DND-41 (cell line): ENCODE measurements at regions not wholly inside any gene's neighbourhood (a gene's known extent, or its start where the extent isn't known, plus 50 kb on each side); places are given as distances from the start of the nearest gene placed in this dataset.

Experiments used
- ATAC-seq: fragments of 200-7000 bp; cut with Tn5 transposase; 3 replicates; pipeline ENCODE4 v1.9.1; 2021; ENCODE audit warnings: low read depth; ENCODE audit not compliant: insufficient read depth
- DNase-seq: peaks from one replicate; pipeline ENCODE4 v3.0.0-alpha.2; 2020
- H2AFZ ChIP-seq: 2 replicates; pipeline ENCODE4 v1.6.0; 2012; ENCODE audit warnings: low read depth, low read length
- H3K27ac ChIP-seq: 2 replicates; pipeline ENCODE4 v1.5.1; 2012; ENCODE audit warnings: low read length, inconsistent platforms
- H3K27me3 ChIP-seq: fragments of 200-600 bp; sonication (generic); 2 replicates; pipeline ENCODE4 v1.6.0; 2012; ENCODE audit warnings: low read length, mild to moderate bottlenecking, inconsistent platforms; ENCODE audit not compliant: insufficient read depth, poor library complexity
- H3K36me3 ChIP-seq: 2 replicates; pipeline ENCODE4 v1.5.1; 2012; ENCODE audit warnings: low read length, inconsistent platforms; ENCODE audit not compliant: insufficient read depth
- H3K4me1 ChIP-seq: 2 replicates; pipeline ENCODE4 v1.5.1; 2012; ENCODE audit warnings: mild to moderate bottlenecking, low read length; ENCODE audit not compliant: insufficient read depth
- H3K4me2 ChIP-seq: 2 replicates; pipeline ENCODE4 v1.6.0; 2012; ENCODE audit warnings: mild to moderate bottlenecking, moderate library complexity, low read length, inconsistent platforms; ENCODE audit not compliant: insufficient read depth
- H3K4me3 ChIP-seq, 2 experiments: fragments of 200-600 bp in 1 of 2; shearing (Covaris generic) in 1 of 2; 2 replicates each; pipeline ENCODE4 v1.5.1; 2012 to 2016; ENCODE audit warnings: inconsistent platforms in 2 of 2, low read length in 2 of 2, mild to moderate bottlenecking in 2 of 2, low read depth in 1 of 2, moderate library complexity in 1 of 2
- H3K79me2 ChIP-seq: 2 replicates; pipeline ENCODE4 v1.6.0; 2012; ENCODE audit warnings: low read length, inconsistent platforms; ENCODE audit not compliant: insufficient read depth
- H3K9ac ChIP-seq: 2 replicates; pipeline ENCODE4 v1.6.0; 2012; ENCODE audit warnings: low read depth, mild to moderate bottlenecking, inconsistent platforms, low read length, moderate library complexity
- H3K9me3 ChIP-seq: 2 replicates; pipeline ENCODE4 v1.5.1; 2012; ENCODE audit warnings: low read length, moderate library complexity, mild to moderate bottlenecking, inconsistent platforms; ENCODE audit not compliant: insufficient read depth, severe bottlenecking
- H4K20me1 ChIP-seq: 2 replicates; pipeline ENCODE4 v1.6.0; 2012; ENCODE audit warnings: low read length; ENCODE audit not compliant: insufficient read depth
- EZH2 ChIP-seq: IDR thresholded peaks from 3 replicates; pipeline ENCODE4 v1.6.1; 2012; ENCODE audit warnings: borderline replicate concordance, low read depth, mild to moderate bottlenecking, moderate library complexity, low read length, inconsistent platforms; ENCODE audit not compliant: severe bottlenecking
- TF ChIP-seq, protein P1 (sequence below): IDR thresholded peaks from 2 replicates; pipeline ENCODE4 v1.5.1; 2012; ENCODE audit warnings: borderline replicate concordance, low read length, moderate library complexity, mild to moderate bottlenecking; ENCODE audit not compliant: poor library complexity, severe bottlenecking; ENCODE audit errors: extremely low read depth

DNA sequence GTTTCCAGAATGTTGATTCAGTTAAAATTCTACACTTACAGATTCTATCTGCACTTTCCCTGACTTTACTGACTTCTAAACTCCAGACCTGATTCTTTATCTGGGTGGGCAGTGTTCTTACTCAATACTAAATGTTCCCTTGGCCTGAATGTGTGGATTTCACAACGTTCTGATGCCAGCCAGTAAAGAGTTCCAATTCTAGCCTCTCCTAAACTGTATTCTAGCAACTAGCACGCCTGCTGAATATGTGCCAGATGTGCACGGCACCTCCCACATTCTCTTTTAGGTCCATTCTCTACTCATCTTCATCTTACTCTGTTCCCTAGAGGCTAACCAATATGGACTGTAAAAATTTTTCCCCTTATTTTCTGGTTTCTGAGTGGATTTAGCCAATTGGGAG lies 479.5 kb upstream of the AGTR1 start:
- H3K9me3 ChIP-seq: no peaks in the 10 kb centered on the region
- no peak for TF ChIP-seq EZH2
- TF ChIP-seq, protein P1, sequence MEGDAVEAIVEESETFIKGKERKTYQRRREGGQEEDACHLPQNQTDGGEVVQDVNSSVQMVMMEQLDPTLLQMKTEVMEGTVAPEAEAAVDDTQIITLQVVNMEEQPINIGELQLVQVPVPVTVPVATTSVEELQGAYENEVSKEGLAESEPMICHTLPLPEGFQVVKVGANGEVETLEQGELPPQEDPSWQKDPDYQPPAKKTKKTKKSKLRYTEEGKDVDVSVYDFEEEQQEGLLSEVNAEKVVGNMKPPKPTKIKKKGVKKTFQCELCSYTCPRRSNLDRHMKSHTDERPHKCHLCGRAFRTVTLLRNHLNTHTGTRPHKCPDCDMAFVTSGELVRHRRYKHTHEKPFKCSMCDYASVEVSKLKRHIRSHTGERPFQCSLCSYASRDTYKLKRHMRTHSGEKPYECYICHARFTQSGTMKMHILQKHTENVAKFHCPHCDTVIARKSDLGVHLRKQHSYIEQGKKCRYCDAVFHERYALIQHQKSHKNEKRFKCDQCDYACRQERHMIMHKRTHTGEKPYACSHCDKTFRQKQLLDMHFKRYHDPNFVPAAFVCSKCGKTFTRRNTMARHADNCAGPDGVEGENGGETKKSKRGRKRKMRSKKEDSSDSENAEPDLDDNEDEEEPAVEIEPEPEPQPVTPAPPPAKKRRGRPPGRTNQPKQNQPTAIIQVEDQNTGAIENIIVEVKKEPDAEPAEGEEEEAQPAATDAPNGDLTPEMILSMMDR: no peak
- DNase-seq: no peak
- H3K27ac ChIP-seq: no peak overlapping the region
- H3K9ac ChIP-seq: no peak overlapping the region
- no peak overlapping the region for H3K4me2 ChIP-seq
- no peaks in the 10 kb centered on the region for H3K79me2 ChIP-seq
- no peaks in the 10 kb centered on the region for H3K27me3 ChIP-seq
- no peak overlapping the region for H3K4me3 ChIP-seq
- ATAC-seq: no peak
- no peak overlapping the region for H2AFZ ChIP-seq
- H3K4me1 ChIP-seq: no peaks in the 10 kb centered on the region
- no peaks in the 10 kb centered on the region for H3K36me3 ChIP-seq
- H4K20me1 ChIP-seq: no peaks in the 10 kb centered on the region

DNA sequence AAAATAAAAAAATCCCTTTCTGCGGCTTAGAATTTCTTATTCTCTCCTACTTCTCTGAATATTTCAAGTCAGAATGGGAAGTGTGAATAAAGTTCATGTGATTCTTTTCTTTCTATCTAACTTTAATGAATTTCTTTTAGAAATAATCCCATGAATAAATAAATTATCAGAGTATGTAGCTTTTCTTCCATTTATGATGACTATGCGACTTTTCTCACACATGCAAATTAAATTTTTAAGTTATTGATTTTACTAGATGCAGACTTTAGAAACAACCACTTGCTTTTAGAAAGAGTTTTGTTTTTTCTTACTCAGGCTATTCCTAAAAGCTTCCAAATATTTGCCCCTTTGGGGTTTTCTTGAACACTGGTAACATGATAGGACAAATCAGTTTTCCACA lies 477.7 kb upstream of the AGTR1 start:
- H3K36me3 ChIP-seq: no peaks in the 10 kb centered on the region
- no peak overlapping the region for H3K4me3 ChIP-seq
- H3K27me3 ChIP-seq: no peaks in the 10 kb centered on the region
- no peaks in the 10 kb centered on the region for H3K4me1 ChIP-seq
- H3K9ac ChIP-seq: no peak overlapping the region
- TF ChIP-seq, protein P1: no peak
- no peak for TF ChIP-seq EZH2
- H3K79me2 ChIP-seq: no peaks in the 10 kb centered on the region
- no peaks in the 10 kb centered on the region for H4K20me1 ChIP-seq
- DNase-seq (no peak), ATAC-seq (no peak)
- no peak overlapping the region for H3K27ac ChIP-seq
- H2AFZ ChIP-seq: no peak overlapping the region
- no peaks in the 10 kb centered on the region for H3K9me3 ChIP-seq
- H3K4me2 ChIP-seq: no peak overlapping the region

DNA sequence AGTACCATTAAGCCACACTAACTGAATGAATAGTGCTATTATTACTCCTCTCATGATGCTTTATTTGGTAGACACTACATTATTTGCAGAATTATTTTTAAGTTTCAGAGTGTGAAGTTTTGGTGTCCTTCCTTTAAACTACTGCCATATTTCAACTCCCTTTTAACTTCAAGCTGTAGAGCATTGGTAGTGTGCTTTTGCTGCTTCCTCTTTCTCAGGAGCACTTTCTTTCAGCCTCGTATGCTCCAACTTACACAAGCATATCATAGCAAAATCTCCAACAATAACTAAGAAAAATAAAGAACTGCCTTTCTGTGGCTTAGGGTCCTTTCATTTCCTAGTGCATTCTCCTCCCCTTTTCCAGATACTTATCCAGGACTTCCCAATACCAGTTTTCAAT lies 476.4 kb upstream of the AGTR1 start:
- no peaks in the 10 kb centered on the region for H3K27me3 ChIP-seq
- no peaks in the 10 kb centered on the region for H3K79me2 ChIP-seq
- no peaks in the 10 kb centered on the region for H3K4me1 ChIP-seq
- no peak overlapping the region for H3K27ac ChIP-seq
- H4K20me1 ChIP-seq: no peaks in the 10 kb centered on the region
- no peaks in the 10 kb centered on the region for H3K9me3 ChIP-seq
- DNase-seq: no peak
- H3K4me3 ChIP-seq: no peak overlapping the region
- H3K36me3 ChIP-seq: no peaks in the 10 kb centered on the region
- no peak for TF ChIP-seq EZH2
- TF ChIP-seq, protein P1: no peak
- H2AFZ ChIP-seq: 0 out of 2 replicates have a peak overlapping the region, but pooled peaks have one; percentile 33
- no peak overlapping the region for H3K9ac ChIP-seq
- no peak overlapping the region for H3K4me2 ChIP-seq
- no peak for ATAC-seq

DNA sequence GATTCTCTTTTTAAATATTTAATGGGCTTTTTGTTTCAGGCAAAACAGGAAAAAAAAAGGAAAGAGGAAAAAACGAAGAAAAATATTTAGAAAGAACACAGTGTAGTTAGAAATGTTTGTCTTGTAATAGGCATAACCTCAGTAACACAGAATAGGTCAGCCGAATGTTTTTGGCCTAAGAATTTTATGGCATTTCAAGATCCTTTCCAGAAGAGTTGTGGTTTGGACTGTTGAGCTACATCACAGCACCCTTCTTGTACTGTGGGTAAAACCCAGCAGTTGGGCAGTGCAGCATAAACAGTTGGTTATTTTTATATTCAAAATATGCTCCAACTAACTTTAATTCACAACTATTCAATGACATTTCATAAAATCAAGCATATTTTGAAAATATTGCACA lies 474.4 kb upstream of the AGTR1 start:
- Histone ChIP-seq H2AFZ (no peak overlapping the region; the same call in 1 of the 2 replicates), H3K36me3 (no peaks in the 10 kb centered on the region), H3K4me2 (no peak overlapping the region), H3K9ac (no peak overlapping the region), H3K4me3 (no peak overlapping the region), H3K79me2 (no peaks in the 10 kb centered on the region), H4K20me1 (no peaks in the 10 kb centered on the region), H3K9me3 (no peaks in the 10 kb centered on the region), H3K4me1 (no peaks in the 10 kb centered on the region), H3K27ac (no peak overlapping the region), H3K27me3 (no peaks in the 10 kb centered on the region)
- TF ChIP-seq, protein P1: no peak
- no peak for TF ChIP-seq EZH2
- no peak for DNase-seq
- no peak for ATAC-seq
